GM12864 (cell line): ENCODE measurements at regions not wholly inside any gene's neighbourhood (a gene's known extent, or its start where the extent isn't known, plus 50 kb on each side); places are given as distances from the start of the nearest gene placed in this dataset.
A peak's percentile ranks its signal among the peaks of the same experiment; 100 is the strongest.

ENCODE experiments used
- DNase-seq: peaks from one replicate; pipeline ENCODE4 v3.0.0-alpha.2; 2011; ENCODE audit warnings: low read depth
- H3K4me3 ChIP-seq: 2 replicates; pipeline ENCODE4 v1.5.1; 2011; ENCODE audit warnings: mild to moderate bottlenecking, low read depth, low read length, control low read depth
- CTCF ChIP-seq: IDR thresholded peaks from 2 replicates; pipeline ENCODE4 v1.5.1; 2011; ENCODE audit warnings: low read depth, mild to moderate bottlenecking, moderate library complexity, low read length, control low read depth, inconsistent platforms; ENCODE audit errors: missing control alignments

- no peak overlapping the region for H3K4me3 ChIP-seq
- no peak for TF ChIP-seq CTCF
- no peak for DNase-seq
These were observed 370.4 kb upstream of the CITED2 start for GRCh38 chr6:139744891-139745290.

- DNase-seq, result no peak
- TF ChIP-seq CTCF, result no peak
- H3K4me3 ChIP-seq, result no peak overlapping the region
These were observed 369.4 kb upstream of the CITED2 start for GRCh38 chr6:139743664-139744437.

- no peak for DNase-seq
- TF ChIP-seq CTCF, result no peak
- H3K4me3 ChIP-seq, result no peak overlapping the region
These were observed 368.2 kb upstream of the CITED2 start for GRCh38 chr6:139742671-139743070.

GRCh38 chr6:139738801-139739455 lies 364.5 kb upstream of the CITED2 start:
- no peak for DNase-seq
- no peak overlapping the region for H3K4me3 ChIP-seq
- TF ChIP-seq CTCF, result no peak

- TF ChIP-seq CTCF, result no peak
- H3K4me3 ChIP-seq, result no peak overlapping the region
- peak; percentile 13 for DNase-seq
These were observed 362.0 kb upstream of the CITED2 start for GRCh38 chr6:139736325-139736906.

- no peak overlapping the region for H3K4me3 ChIP-seq
- no peak for DNase-seq
- no peak for TF ChIP-seq CTCF
These were observed 358.0 kb upstream of the CITED2 start for GRCh38 chr6:139732451-139732850.
